Occipital lobe (tissue), 1 donor: ENCODE measurements at regions not wholly inside any gene's neighbourhood (a gene's known extent, or its start where the extent isn't known, plus 50 kb on each side); places are given as distances from the start of the nearest gene placed in this dataset.
"Not testable (repeated sequence)": the region's sequence is repeated elsewhere in the genome, so short reads cannot be mapped to it uniquely, and the experiment has no call there.

Experiments used
- DNase-seq: peaks from one replicate; lab custom pipeline; 2025; lab: John Stamatoyannopoulos, UW

DNA sequence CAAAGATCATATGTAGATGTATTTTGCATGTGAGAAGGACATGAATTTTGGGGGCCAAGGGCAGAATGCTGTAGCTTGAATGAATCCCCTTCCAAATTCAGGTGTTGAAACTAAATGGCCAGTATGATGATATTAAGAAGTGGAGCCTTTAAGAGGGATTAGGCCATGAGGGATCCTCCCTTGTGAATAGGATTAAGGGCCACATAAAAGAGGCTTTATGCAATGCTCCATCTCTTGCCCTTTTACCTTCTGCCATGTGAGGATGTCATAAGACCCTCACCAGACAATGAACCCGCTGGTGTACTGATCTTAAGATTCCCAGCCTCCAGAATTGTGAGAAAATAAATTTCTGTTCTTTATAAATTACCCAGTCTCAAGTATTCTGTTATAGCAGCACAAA is 206.1 kb downstream of the YTHDC2 start:
- no peak for DNase-seq

DNA sequence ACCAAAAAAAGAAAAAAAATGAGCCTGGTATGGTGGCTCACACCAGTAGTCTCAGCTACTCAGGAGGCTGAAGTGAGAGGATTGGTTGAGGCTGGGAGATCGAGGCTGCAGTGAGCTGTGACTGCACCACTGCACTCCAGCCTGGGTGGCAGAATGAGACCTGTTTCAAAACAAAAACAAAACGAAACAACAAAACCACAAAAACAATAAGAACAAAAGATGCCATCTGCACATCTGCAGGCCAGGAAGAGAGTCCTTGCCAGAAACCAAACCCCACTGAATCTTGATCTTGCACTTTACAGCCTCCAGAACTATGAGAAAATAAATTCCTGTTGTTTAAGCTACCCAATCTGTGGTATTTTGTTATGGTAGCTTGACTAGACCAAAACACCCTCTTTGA is 207.7 kb downstream of the YTHDC2 start:
- no peak for DNase-seq

DNA sequence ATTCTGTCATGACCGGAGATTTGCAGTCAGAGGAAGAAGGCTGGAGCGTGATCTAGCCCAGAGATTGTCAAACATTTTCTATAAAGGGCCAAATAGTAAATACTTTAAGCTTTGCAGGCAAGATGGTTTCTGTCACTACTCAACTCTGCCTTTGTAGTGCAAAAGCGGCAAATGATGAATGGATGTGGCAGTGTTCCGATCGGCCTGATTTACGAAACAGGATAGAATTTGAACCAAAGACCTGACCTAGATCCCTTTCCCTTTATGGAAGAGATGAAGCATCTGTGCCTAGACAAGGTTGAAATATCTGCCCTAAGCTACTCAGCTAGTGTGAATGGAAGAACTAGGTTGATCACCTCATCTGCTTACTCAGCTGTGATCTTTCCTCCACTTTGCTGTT is 209.5 kb downstream of the YTHDC2 start:
- no peak for DNase-seq

DNA sequence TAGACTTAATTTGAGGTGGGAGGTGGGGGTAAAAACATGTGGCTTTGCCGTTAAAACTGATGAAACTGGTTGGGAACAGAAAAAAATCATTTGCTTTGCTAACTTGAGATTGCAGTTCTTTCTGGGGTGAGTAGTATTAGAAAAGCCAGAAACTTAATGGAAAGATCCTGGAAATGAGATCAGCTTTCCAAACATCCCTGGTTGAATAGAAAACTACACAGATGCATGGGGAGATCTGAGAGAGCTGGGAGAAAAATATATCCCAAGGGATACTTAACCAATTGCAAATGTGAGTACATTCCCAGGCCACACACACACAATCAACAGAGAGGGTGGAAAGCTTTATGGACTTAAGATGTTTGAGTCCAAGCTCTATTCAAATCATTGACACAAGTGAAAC is 222.3 kb downstream of the YTHDC2 start:
- no peak for DNase-seq

DNA sequence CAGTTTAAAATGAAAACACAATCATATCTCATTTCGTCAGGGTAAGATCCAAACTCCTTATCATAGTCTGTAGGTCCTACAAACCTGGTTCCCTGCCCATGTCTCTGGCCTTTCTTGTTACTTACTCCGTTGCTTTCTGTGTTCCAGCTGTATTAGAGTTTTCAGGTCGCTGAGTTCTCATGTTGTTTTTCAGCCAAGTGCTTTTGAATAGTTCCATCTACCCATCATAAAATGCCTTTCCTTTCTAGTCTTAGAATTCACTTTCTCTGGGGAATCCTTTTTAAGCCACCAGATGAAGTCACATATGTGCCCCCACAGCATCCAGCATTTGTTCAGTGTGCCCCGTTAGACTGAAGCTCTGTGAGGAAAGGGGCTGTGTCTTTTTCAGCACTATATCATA is 228.7 kb downstream of the YTHDC2 start:
- no peak for DNase-seq

DNA sequence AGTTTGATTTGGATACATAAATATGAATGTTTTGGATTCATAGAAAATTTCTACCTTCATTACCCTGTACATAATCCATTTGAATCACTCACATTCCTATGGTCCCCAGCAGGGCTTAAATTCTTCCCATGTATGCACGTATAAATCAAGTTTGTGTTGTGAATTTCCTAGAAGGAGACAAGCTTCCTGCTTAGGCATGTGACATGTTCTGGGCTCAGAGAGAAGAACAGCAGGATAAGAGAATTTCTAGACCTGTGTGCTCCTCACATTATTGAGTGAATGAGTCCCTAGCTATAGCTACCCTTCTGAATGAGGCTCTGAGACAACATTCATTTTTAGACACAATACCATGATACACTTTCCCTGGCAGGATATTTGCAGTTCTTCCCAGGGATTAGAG is 229.1 kb downstream of the YTHDC2 start:
- no peak for DNase-seq

DNA sequence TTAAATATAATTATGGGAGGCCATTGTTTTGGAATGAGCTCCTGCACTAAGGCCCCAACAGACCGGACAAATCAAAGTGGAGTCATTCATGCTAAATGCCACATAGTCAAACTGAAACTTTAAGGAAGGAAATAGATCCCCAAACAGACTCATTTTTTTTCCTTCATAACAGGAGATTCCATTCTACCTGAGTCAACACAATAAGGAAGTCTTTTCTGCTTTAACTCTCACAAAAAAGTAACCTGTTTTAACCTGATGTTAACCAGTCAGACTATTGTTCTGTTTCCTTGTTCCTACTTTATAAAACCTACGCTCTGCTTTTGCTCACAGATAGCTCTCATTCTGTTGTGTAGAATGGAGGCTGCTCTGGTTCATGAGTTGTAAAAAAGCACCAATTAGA is 234.9 kb downstream of the YTHDC2 start:
- no peak for DNase-seq

DNA sequence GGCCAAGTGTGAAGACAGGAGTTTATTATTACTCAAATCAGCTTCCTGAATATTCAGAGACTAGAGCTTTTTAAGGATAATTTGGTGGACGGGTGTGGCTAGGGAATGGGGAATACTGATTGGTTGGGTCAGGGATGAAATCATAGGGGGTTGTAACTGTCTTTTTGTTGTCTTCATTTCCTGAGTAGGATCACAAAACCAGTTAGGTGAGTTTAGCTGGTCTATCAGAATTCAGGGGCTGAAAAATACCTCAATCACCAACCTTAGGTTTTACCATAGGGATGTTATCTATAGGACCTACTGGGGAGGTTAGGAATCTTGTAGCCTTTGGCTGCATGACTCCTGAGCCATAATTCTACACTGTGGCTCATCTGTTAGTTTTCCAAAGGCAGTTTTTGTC is 235.8 kb downstream of the YTHDC2 start:
- DNase-seq = no peak

DNA sequence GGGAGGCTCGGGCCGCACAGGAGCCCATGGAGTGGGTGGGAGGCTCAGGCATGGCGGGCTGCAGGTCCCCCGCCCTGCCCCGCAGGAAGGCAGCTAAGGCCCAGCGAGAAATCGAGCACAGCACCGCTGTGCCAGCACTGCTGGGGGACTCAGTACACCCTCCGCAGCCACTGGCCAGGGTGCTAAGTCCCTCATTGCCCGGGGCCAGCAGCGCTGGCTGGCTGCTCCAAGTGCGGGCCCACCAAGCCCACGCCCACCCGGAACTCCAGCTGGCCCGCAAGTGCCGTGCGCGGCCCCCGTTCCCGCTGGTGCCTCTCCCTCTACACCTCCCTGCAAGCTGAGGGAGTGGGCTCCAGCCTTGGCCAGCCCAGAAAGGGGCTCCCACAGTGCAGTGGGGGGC is 239.7 kb downstream of the YTHDC2 start:
- not testable (repeated sequence) for DNase-seq

DNA sequence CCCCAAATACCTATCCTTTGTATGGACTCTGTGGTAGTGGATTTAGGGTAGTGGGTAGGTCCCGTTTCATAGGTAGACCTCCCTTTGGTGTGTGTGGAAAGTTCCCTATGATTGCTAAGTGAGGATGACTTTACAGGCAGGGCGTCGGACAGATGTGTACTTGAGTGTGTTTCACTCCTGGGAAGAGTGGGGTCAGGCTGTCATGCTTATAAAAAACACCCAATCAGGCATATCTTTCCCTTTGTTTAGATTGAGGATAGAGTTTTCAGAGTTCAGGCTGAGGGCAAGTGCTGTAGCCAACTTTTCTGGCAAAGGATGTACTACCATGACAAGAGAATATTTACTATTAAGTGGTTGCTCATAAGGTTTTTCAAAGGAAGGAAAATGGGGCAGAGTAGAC is 242.0 kb downstream of the YTHDC2 start:
- DNase-seq = no peak

DNA sequence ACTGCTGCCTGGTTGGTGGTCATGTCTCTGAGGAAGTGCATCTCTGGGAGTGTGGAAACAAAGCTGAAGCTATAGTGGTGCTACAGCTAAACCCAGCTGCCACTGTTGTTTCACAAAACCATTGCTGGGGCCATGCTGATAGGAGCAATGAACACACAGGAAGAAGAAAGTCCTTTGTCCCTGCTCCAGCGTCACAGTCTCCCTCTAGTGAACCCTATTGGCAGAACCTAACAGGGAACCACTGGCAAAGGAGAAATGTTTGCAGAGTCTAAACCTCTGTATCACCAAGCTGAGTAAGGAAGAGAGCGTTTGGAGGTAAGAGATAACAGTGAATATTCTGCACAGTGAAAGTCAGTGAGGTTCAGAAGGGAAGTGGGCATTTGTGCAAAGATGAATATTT is 244.0 kb downstream of the YTHDC2 start:
- no peak for DNase-seq

DNA sequence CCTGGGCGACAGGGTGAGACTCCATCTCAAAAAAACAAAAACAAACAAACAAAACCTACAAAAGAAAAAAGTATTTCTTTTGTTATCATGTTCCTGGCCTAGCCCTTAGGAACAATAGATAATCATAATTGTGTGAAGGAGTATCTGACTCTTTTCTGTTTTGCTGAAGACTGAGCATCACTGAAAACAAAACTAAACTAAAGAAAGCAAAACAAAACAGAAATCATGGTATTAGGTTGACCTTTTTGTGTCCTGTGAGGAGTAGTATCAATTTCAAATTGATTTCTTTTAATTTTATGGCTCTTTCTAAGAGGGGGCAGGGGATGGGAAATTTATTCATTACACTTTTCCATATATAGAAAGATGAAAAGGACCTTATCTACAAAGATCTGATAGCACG is 246.0 kb downstream of the YTHDC2 start:
- DNase-seq = no peak

DNA sequence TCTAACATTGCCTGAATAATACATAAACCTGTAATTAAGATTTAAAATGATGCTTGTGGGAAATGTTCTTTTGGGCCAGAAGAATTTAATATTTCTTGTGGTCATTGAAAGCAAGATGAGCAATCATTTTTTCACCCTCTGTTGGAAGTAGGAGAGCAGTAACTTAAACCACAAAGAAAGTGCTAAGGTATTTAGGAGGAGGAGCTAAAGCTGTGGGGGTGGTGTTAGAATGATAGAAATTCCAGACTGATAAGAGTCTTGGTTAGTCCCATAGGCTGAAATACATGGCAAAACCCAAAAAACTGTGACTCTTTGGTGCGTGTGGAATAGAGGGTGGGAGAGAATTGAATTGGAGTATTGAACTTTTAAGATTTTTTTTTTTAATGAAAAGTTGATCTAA is 247.0 kb downstream of the YTHDC2 start:
- no peak for DNase-seq

DNA sequence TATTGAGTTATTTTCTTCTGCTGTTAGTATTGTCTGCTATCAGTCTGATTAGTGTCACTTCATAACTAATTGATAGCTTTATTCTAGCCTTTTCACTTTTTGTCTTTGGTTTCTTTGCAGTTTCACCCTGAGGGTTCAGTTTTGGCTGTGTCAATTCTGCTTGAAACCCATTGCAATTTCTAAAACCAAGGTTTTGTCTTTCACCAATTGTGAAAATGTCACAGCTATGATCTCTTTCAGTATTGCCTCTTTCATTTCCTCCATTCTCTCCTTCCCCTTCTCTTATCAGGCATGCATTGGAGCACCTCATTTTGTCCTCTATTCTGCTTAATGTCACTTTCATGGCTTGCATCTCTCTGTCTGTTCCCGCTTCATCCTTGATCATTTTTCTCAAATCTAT is 248.1 kb downstream of the YTHDC2 start:
- DNase-seq = no peak

DNA sequence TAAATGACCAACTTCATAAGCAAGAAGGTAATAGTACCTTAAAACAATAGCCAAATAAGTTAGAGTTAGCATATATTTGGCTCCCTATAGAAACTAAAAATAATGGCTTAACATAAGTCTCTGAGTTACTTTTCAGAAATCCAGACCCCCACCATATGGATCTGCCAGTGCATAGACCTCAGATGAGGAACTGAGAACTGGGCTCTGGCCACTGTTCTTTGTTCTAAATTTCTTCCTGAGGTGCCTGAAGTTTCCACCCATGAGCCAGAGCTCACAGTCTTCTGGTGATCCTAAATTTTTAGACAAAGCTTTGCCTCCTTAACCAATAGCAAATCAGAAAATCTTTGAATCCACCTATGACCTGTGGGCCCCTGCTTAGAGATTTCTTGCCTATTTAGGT is 250.9 kb downstream of the YTHDC2 start:
- no peak for DNase-seq

DNA sequence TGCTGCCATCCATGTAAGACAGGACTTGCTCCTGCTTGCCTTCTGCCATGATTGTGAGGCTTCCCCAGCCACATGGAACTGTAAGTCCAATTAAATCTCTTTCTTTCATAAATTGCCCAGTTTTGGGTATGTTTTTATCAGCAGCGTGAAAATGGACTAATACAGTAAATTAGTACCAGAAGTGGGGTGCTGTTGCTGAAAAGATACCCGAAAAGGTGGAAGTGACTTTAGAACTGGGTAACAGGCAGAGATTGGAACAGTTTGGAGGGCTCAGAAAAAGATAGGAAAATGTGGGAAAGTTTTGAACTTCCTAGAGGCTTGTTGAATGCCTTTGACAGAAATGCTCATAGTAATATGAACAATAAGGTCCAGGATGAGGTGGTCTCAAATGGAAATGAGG is 253.3 kb downstream of the YTHDC2 start:
- not testable (repeated sequence) for DNase-seq

DNA sequence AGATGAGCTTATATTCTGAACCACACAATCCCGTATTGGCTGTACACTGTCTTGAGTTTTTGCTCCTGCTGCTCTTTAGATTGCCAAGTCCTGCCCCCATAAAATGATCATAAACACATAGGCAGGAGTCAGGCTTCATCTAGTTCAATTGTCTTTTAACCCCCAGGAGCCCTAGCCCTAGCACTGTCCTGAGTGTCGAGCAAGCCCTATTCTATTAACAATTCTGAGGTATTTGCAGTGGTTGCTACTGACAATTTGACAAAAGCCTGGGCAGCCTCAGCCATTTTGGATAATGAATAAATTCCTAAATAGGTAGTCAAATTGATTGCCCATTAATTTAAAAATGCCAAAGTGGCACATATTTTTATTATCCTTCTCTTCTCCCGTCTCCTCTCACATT is 257.2 kb downstream of the YTHDC2 start:
- DNase-seq = no peak

DNA sequence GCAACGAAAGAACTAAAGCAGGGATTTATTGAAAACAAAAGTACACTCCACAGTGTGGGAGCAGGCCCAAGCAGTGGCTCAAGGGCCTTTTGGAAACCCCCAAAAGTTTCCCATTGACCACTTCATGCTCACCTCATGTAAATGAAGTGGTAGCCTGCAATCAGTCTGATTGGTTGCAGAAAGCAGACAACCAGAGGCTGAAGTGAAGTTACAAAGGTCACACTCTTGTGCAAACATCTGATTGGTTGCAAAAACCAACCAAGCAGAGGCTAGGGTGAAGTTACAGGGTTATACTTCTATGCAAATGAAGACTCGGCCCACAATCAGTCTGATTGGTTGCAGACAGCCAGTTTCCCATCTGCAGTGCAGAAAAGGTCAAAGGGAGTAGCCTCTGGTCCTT is 258.0 kb downstream of the YTHDC2 start:
- DNase-seq = no peak

DNA sequence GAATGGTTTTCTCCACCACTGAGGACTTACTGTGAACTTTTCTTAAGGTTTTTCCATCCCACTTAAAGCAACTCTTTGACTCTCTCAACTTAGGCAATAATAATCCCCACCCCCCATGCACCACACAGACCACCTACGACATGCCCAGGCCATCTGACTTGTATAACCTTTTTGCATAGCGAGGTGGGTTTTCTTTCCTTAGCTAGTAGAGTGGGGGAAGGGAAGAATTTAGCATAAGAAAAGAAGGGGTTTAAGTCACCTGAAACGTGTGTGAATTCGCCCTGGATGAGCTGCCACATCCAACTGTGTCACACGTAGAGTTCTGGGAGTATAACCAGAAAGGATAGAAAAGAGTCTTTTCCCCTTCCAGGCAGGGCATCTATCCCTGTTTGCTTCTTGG is 262.7 kb downstream of the YTHDC2 start:
- DNase-seq = no peak

DNA sequence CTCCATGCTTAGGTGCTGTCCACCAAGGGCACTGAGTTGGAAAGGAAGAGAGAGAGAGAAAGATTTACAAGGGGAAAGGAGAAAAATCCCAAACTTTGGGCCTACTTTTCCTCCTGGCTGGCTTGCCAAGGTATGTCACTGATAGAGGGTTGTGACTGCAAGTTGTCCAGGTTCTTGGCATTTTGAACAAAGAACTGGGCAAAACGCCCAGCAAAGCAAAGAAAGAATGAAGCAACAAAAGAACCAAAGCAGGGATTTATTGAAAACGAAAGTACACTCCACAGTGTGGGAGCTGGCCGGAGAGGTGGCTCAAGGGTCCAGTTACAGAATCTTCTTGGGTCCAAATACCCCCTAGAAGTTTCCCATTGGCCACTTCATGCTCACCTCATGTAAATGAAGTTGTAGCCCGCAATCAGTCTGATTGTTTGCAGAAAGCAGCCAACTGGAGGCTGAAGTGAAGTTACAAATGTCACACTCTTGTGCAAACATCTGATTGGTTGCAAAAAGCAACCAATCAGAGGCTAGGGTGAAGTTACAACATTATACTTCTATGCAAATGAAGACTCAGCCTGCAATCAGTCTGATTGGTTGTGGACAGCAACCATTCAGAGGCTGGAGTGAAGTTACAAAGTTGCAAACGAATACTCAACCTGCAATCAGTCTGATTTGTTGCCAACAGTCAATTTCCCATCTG is 263.5 kb downstream of the YTHDC2 start:
- no peak for DNase-seq

DNA sequence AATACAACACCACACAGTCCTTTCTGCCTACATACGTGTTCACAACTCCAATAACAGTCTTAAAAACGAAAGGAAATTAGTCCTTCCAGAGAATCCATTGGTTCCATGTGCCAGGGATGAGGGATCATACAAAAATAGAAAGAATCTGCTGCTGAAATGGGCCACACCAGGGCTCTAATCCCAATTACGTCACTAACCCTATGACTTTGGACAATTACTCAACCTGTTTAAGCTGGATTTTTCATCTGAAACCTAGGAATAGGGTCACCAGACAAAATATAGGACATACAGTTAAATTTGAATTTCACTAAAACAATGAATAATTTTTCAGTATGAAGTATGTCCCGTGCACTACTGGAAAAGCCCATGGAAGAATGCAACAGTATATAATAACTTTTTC is 264.7 kb downstream of the YTHDC2 start:
- no peak for DNase-seq

DNA sequence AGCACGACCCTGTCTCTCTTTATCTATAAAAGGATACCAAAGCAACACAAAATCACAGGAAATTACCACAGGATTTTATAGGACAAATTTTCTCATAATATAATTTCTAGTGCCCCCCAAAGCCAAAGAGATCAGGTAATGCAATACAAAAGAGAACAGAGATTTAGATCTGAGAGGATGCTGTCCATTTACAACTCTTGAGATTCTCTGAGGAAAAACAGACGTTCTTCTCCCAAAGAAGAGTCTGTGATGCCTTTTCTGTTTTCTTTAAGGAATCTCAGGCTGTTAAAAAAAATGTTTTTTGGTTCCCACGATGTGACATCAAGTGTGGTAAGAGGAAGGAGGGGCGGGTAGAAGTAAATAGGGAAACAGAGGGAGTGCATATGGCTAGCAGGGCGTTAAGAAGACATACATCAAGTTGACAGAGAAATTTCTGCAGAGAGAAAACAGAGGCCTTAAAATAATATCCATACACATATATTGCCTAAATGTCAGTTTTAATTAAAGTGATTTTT is 274.7 kb downstream of the YTHDC2 start:
- no peak for DNase-seq

DNA sequence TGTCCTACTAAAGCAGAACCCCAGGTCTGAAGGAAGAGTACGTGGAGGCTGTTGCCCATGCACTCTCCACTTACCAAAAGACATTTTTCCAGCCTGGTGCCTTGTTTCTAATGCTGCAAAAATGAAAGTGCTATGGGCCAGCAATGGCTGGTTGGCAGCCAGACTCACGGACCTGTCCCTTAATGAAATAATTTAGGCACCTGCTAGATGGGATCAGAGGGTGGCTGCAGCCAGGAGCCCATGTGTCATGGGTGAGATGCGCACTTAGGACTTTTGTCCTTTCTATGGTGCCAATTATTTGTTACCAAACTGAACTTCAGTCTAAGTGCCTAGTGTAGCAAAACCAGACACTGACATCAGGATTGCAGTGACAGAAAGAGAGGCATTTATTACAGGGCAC is 276.3 kb downstream of the YTHDC2 start:
- DNase-seq = no peak

DNA sequence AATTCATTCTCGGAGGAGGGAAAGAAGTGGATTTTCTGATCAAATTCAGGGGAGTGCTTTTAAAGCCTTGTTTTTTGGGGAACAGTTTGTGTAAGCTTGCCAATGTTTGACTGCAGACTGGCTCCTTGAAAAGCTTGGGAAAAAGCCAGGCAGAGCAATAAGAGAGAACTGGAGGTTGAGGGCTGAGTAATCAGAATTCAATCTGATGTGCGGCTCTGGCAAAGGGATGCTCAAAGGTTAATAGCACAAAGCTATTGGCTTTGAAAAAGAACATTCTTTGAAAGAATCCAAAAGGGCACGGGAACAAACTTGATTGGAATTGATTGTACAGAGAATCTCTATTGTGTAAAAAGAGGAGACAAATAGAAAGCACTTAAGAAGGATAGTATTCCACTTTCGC is 279.3 kb downstream of the YTHDC2 start:
- no peak for DNase-seq
